GM06990 (cell line): ENCODE measurements at regions not wholly inside any gene's neighbourhood (a gene's known extent, or its start where the extent isn't known, plus 50 kb on each side); places are given as distances from the start of the nearest gene placed in this dataset.
A peak's percentile ranks its signal among the peaks of the same experiment; 100 is the strongest.

Experiments
- DNase-seq: peaks from one replicate; pipeline ENCODE4 v3.0.0-alpha.2; 2011; ENCODE audit not compliant: insufficient read length; ENCODE audit errors: extremely low read depth
- H3K27me3 ChIP-seq: replicated peaks from 2 replicates; pipeline ENCODE4 v1.6.0; 2011; ENCODE audit warnings: low read length; ENCODE audit not compliant: control insufficient read depth, insufficient read depth
- H3K36me3 ChIP-seq: 2 replicates; pipeline ENCODE4 v1.5.1; 2011; ENCODE audit warnings: low read length; ENCODE audit not compliant: control insufficient read depth, insufficient read depth
- H3K4me3 ChIP-seq: replicated peaks from 2 replicates; pipeline ENCODE4 v1.5.1; 2011; ENCODE audit warnings: low read depth, mild to moderate bottlenecking, control low read depth, low read length
- TF ChIP-seq, protein P1 (sequence below): IDR thresholded peaks from 2 replicates; pipeline ENCODE4 v1.5.1; 2011; ENCODE audit warnings: low read length, control low read depth, mild to moderate bottlenecking, inconsistent platforms; ENCODE audit not compliant: insufficient read depth, poor library complexity, severe bottlenecking

DNA sequence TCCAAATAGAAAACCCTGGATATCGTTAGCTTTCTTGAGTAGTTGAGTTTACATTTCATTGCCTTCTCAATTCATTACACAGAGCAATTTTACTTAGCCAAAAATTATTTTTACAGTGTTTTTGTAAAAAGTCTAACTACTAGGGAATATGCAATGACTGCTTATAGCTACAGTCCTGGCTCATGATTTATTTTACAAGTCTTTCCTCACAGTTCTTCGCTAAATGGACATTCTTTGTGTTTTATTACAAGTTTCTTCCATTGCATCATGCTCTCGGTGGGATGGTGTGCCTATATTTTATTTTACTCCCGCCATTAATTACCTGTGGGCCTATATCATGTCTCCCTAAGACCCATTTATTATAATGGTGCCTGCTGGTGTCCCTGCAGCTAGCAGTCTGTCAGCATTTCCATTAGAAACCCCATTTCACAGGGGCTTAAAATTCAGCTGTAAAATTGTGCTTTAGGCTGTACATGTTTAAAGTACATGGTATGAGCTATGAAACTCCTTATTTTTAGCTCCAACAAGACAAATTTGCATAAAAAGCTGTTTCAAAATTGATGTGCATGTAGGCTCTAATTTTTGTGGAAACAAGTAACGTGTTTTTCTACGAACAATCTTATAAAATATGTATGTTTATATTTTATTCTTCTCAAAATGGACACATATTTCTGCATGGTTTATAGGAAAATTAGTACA, 227.4 kb downstream of the SLC7A11 start:
- no peak for DNase-seq
- Histone ChIP-seq H3K4me3 (no peak overlapping the region), H3K36me3 (no peaks in the 10 kb centered on the region), H3K27me3 (no peaks in the 10 kb centered on the region)
- TF ChIP-seq, protein P1, sequence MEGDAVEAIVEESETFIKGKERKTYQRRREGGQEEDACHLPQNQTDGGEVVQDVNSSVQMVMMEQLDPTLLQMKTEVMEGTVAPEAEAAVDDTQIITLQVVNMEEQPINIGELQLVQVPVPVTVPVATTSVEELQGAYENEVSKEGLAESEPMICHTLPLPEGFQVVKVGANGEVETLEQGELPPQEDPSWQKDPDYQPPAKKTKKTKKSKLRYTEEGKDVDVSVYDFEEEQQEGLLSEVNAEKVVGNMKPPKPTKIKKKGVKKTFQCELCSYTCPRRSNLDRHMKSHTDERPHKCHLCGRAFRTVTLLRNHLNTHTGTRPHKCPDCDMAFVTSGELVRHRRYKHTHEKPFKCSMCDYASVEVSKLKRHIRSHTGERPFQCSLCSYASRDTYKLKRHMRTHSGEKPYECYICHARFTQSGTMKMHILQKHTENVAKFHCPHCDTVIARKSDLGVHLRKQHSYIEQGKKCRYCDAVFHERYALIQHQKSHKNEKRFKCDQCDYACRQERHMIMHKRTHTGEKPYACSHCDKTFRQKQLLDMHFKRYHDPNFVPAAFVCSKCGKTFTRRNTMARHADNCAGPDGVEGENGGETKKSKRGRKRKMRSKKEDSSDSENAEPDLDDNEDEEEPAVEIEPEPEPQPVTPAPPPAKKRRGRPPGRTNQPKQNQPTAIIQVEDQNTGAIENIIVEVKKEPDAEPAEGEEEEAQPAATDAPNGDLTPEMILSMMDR: no peak

GRCh38 chr4:138013625-138014024, 228.5 kb downstream of the SLC7A11 start:
- DNase-seq: no peak
- Histone ChIP-seq H3K36me3 (no peaks in the 10 kb centered on the region), H3K27me3 (no peaks in the 10 kb centered on the region), H3K4me3 (no peak overlapping the region)
- TF ChIP-seq, protein P1: no peak

- TF ChIP-seq, protein P1: no peak
- H3K27me3 ChIP-seq: no peaks in the 10 kb centered on the region
- no peak for DNase-seq
- no peaks in the 10 kb centered on the region for H3K36me3 ChIP-seq
- no peak overlapping the region for H3K4me3 ChIP-seq
These were observed 231.5 kb downstream of the SLC7A11 start for GRCh38 chr4:138010639-138011038.

DNA sequence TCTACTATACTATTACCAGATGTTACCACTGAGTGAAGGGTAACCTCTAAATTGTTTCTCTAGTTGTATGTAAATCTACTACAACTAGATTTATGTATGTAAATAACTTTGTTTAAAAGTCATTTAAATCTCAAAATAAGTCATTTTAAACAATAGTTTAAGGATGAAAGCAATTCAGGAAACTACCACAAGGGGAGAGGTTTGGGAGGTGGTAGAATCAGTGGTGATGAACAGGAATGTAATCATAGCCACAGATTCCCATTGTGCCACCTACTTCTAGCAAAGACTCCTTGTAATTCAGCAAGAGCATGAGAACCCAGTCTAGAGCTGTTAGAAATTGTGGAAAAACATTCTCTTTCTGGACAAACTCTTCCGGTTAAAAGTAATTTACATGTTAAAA, 234.6 kb downstream of the SLC7A11 start:
- Histone ChIP-seq H3K27me3 (no peaks in the 10 kb centered on the region), H3K36me3 (no peaks in the 10 kb centered on the region), H3K4me3 (no peak overlapping the region)
- no peak for DNase-seq
- TF ChIP-seq, protein P1: peak; percentile 11

DNA sequence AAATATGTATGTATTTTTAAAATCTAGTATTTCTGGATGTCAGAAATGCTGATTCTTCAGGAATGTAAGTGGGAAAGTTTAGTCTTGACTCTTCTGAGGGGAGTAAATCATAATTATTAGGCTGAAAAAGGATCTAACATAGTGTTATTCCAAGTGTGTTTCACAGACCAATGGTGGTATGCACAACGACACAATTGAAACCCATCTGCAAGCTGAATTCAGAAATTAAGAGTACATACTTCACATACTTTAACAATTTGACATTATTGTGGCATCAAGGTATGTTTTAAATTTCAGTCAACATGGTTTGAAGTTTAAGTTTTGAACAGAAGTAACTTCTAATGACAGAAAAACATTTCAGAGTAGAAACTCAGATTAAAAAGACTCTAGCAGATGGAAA, 236.7 kb downstream of the SLC7A11 start:
- no peaks in the 10 kb centered on the region for H3K36me3 ChIP-seq
- no peak for DNase-seq
- H3K27me3 ChIP-seq: no peaks in the 10 kb centered on the region
- H3K4me3 ChIP-seq: no peak overlapping the region
- TF ChIP-seq, protein P1: no peak

- TF ChIP-seq, protein P1: no peak
- peak; percentile 8 for DNase-seq
- Histone ChIP-seq H3K27me3 (no peaks in the 10 kb centered on the region), H3K4me3 (no peak overlapping the region), H3K36me3 (no peaks in the 10 kb centered on the region)
These were observed 238.9 kb downstream of the SLC7A11 start for GRCh38 chr4:138003248-138003647.
